Spinal cord (tissue), 9 donors: ENCODE measurements at regions not wholly inside any gene's neighbourhood (a gene's known extent, or its start where the extent isn't known, plus 50 kb on each side); places are given as distances from the start of the nearest gene placed in this dataset.
"Not testable (repeated sequence)": the region's sequence is repeated elsewhere in the genome, so short reads cannot be mapped to it uniquely, and the experiment has no call there.

ENCODE experiments used
- DNase-seq, 6 donors: peaks; one replicate each; pipeline versions ENCODE4 v3.0.0 to v3.0.0-alpha.2; 2013 to 2015; ENCODE audit warnings: low spot score in 6 of 6, low read depth in 4 of 6
- H3K27ac ChIP-seq: one replicate; pipeline ENCODE4 v1.5.1; 2013; ENCODE audit warnings: low read depth, low read length, control low read depth
- H3K27me3 ChIP-seq: one replicate; pipeline ENCODE4 v1.6.1; 2013; ENCODE audit warnings: low read length; ENCODE audit not compliant: control insufficient read depth, insufficient read depth
- H3K36me3 ChIP-seq: one replicate; pipeline ENCODE4 v1.6.1; 2013; ENCODE audit warnings: low read length; ENCODE audit not compliant: control insufficient read depth, insufficient read depth
- H3K4me1 ChIP-seq: one replicate; pipeline ENCODE4 v1.6.1; 2013; ENCODE audit warnings: low read length; ENCODE audit not compliant: control insufficient read depth, insufficient read depth
- H3K4me3 ChIP-seq: one replicate; pipeline ENCODE4 v1.5.1; 2013; ENCODE audit warnings: low read depth, low read length, control low read depth
- H3K9me3 ChIP-seq: one replicate; pipeline ENCODE4 v1.6.1; 2013; ENCODE audit warnings: low read length; ENCODE audit not compliant: control insufficient read depth, insufficient read depth
- WGBS: methylation state at CpG from one replicate; pipeline ENCODE4 v1.1.5; 2013; ENCODE audit warnings: missing lambda C conversion rate; ENCODE audit not compliant: insufficient coverage; 5-methylcytosine and 5-hydroxymethylcytosine counted together
- donor health status: healthy.

- no peaks in the 10 kb centered on the region for H3K4me1 ChIP-seq
- H3K36me3 ChIP-seq: no peaks in the 10 kb centered on the region
- WGBS: 100% methylated on average over 4 of the region's 6 CpGs
These were observed 109.6 kb upstream of the FAM3C start for GRCh38 chr7:121505540-121506182.

GRCh38 chr7:121505021-121505420 lies 108.9 kb upstream of the FAM3C start:
- WGBS: no CpG with 5 or more reads among the region's 1 CpG
- Histone ChIP-seq H3K27ac (no peak overlapping the region), H3K9me3 (peaks cover 3% of the 10 kb centered on the region), H3K4me3 (no peak overlapping the region), H3K4me1 (no peaks in the 10 kb centered on the region), H3K27me3 (no peaks in the 10 kb centered on the region), H3K36me3 (no peaks in the 10 kb centered on the region)
- DNase-seq: no peak

More at GRCh38 chr7:121505540-121506182, 109.6 kb upstream of the FAM3C start:
- H3K27me3 ChIP-seq: no peaks in the 10 kb centered on the region
- H3K9me3 ChIP-seq: peaks cover 4% of the 10 kb centered on the region
- DNase-seq: no peak
- no peak overlapping the region for H3K27ac ChIP-seq
- no peak overlapping the region for H3K4me3 ChIP-seq

DNA sequence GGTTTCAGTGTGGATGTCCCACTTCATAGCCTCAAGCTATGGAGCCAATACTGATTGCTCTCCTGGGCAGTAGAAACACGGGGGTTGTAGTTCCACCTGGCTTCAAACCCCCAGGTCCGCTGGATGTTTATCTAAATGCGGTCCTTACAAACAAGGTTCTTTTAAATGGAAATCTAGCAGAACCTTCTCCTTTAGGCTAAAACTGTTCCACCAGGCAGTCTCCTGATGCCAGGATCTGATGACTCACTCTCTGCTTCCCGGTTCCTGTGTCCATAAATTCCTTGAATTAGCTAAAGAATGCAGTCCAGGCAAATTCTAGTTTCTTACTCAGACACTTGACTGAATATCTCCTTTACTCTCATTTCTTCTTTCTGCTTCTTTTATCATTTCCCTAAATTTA lies 108.4 kb upstream of the FAM3C start:
- WGBS: 72% methylated on average over 4 of the region's 4 CpGs
- no peaks in the 10 kb centered on the region for H3K27me3 ChIP-seq
- H3K4me3 ChIP-seq: no peak overlapping the region
- no peak for DNase-seq
- no peaks in the 10 kb centered on the region for H3K36me3 ChIP-seq
- no peaks in the 10 kb centered on the region for H3K4me1 ChIP-seq
- H3K9me3 ChIP-seq: peaks cover 3% of the 10 kb centered on the region
- H3K27ac ChIP-seq: no peak overlapping the region

GRCh38 chr7:121503730-121504129 lies 107.6 kb upstream of the FAM3C start:
- no peaks in the 10 kb centered on the region for H3K4me1 ChIP-seq
- no peak for DNase-seq
- no peak overlapping the region for H3K4me3 ChIP-seq
- H3K36me3 ChIP-seq: no peaks in the 10 kb centered on the region
- 100% methylated on average over 1 of the region's 1 CpG for WGBS
- no peak overlapping the region for H3K27ac ChIP-seq
- H3K27me3 ChIP-seq: no peaks in the 10 kb centered on the region
- peaks cover 3% of the 10 kb centered on the region for H3K9me3 ChIP-seq

DNA sequence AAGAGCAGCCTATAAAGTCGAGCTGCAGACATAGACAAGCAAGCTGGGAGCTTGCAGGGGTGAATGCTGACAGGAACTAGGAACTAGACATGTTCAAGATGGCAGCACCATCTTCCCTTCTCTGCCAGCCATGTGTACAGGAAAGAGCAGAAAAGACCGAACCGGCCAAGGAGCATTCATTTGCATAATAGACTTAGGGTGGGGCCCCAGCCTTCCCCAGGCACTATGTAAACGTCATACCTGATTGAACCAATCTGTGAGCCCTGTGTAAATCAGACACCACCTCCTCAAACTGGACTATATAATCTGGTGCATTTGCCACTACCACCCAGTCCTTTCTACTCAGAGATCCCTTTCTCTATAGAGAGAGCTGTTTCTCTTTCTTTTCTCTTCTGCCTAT lies 106.9 kb upstream of the FAM3C start:
- H3K27ac ChIP-seq: no peak overlapping the region
- no peaks in the 10 kb centered on the region for H3K36me3 ChIP-seq
- no peaks in the 10 kb centered on the region for H3K27me3 ChIP-seq
- no peak for DNase-seq
- H3K9me3 ChIP-seq: peaks cover 3% of the 10 kb centered on the region
- H3K4me3 ChIP-seq: no peak overlapping the region
- H3K4me1 ChIP-seq: no peaks in the 10 kb centered on the region
- 66% methylated on average over 4 of the region's 4 CpGs for WGBS

DNA sequence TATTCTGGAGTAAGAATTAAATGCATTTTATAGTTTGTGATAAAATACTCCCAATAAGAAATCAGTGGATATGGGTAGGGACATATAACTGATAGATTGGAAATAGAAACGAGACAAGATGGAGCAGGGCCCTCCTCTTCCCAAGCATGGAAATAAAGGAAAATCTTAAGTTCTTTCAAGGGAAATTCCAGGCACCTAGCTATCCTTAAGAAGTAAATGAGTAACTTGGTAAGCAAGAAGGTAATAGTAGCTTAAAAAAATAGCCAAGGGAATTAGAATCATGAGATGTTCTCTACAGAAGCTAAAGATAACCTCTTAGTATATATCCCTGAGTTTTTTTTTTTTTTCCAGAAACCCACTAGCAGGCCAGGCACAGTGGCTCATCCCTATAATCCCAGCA lies 105.5 kb upstream of the FAM3C start:
- no CpG with 5 or more reads among the region's 1 CpG for WGBS
- H3K36me3 ChIP-seq: no peaks in the 10 kb centered on the region
- H3K4me1 ChIP-seq: no peaks in the 10 kb centered on the region
- H3K4me3 ChIP-seq: no peak overlapping the region
- DNase-seq: no peak
- peaks cover 3% of the 10 kb centered on the region for H3K9me3 ChIP-seq
- H3K27me3 ChIP-seq: no peaks in the 10 kb centered on the region
- no peak overlapping the region for H3K27ac ChIP-seq

DNA sequence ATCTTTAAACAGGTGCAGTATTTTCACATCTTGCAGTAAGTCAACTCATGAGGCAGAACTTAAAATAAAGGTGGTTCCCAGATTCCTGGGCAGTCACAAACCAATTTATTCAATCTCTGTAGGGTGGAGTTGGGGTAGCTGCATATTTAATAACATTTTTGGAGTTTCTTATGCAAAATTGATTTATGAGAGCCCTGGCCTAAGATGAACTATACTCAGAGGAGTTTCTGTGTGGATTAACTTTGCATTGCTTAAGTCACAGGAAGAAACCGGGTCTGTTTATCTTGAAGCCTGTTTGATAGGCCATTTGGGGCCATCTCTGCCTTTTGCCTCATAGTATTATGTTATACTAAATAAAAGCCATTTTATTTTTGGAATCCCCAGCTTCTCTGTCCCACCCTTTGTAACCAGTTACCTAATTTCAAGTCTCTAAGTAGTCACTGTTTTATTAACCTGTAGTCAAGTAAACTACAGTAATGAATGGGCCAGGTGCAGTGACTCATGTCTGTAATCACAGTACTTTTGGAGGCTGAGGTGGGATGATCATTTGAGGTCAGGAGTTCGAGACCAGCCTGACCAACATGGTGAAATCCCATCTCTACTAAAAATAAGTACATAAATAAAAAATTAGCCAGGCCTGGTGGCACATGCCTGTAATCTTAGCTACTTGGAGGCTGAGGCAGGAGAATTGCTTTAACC lies 104.4 kb upstream of the FAM3C start:
- Histone ChIP-seq H3K4me3 (no peak overlapping the region), H3K27me3 (no peaks in the 10 kb centered on the region), H3K36me3 (no peaks in the 10 kb centered on the region), H3K9me3 (peaks cover 3% of the 10 kb centered on the region), H3K27ac (no peak overlapping the region), H3K4me1 (no peaks in the 10 kb centered on the region)
- WGBS: no CpG with 5 or more reads among the region's 2 CpGs
- DNase-seq: no peak

GRCh38 chr7:121499624-121500023 lies 103.5 kb upstream of the FAM3C start:
- Histone ChIP-seq H3K27me3 (no peaks in the 10 kb centered on the region), H3K27ac (no peak overlapping the region), H3K36me3 (no peaks in the 10 kb centered on the region), H3K4me3 (no peak overlapping the region), H3K9me3 (no peaks in the 10 kb centered on the region), H3K4me1 (no peaks in the 10 kb centered on the region)
- WGBS: no CpG with 5 or more reads among the region's 4 CpGs
- no peak for DNase-seq

GRCh38 chr7:121498816-121499215 lies 102.7 kb upstream of the FAM3C start:
- no peak overlapping the region for H3K4me3 ChIP-seq
- no peaks in the 10 kb centered on the region for H3K36me3 ChIP-seq
- H3K27ac ChIP-seq: no peak overlapping the region
- H3K9me3 ChIP-seq: no peaks in the 10 kb centered on the region
- H3K27me3 ChIP-seq: no peaks in the 10 kb centered on the region
- WGBS: no CpG with 5 or more reads among the region's 1 CpG
- DNase-seq: no peak
- H3K4me1 ChIP-seq: no peaks in the 10 kb centered on the region

DNA sequence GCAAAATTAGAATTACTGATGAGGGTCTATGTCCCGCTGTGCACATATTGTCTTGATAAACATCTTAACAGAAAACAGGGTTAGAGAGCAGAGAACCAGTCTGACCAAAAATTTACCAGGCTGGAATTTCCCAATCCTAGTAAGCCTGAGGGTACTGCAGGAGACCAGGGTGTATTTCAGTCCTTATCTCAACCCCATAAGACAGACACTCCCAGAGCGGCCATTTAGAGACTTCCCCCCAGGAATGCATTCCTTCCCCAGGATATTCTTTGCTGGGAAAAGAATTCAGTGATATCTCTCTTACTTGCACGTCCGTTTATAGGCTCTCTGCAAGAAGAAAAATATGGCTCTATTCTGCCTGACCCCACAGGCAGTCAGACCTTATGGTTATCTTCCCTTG lies 101.4 kb upstream of the FAM3C start:
- not testable (repeated sequence) for H3K4me3 ChIP-seq, H3K4me1 ChIP-seq, H3K36me3 ChIP-seq, H3K27me3 ChIP-seq, H3K9me3 ChIP-seq, H3K27ac ChIP-seq, DNase-seq
- WGBS: 93% methylated on average over 3 of the region's 4 CpGs
